ENCODE measurements at regions not wholly inside any gene's neighbourhood (a gene's known extent, or its start where the extent isn't known, plus 50 kb on each side); places are given as distances from the start of the nearest gene placed in this dataset.

DNA sequence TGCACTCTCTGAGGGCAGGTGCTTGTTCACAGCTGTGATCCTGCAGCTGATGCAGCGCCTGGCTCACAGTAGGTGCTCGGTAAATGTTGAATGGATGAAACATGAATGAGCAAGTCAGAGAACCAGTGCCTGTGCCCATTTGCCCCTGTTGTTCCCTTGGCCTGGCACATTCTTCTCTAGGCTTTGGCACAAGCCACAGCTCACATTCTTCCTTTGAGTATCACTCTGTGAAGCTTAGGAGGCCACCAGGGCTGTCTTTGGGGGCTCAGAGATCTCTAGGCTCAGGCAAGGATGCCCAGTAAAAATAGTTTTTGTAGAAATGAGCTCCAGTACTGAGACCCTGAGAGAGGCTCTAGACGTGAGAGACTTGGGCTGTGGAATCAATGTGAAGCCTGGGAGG, 144.6 kb upstream of the NAV2 start:
- Mint-ChIP-seq H3K36me3 (ENCODE audit: low read depth) (no peaks in the 10 kb centered on the region), H3K4me1 (no peaks in the 10 kb centered on the region), H3K27ac (no peak overlapping the region), H3K9me3 (ENCODE audit: low read depth) (no peaks in the 10 kb centered on the region), H3K27me3 (peaks cover 12% of the 10 kb centered on the region), H3K4me3 (no peak overlapping the region)
- POLR2A ChIA-PET, result no interaction called here
- ATAC-seq (no peak), DNase-seq (no peak)
- intact Hi-C loops (cut with DNase I, micrococcal nuclease), result no loop called here
- CTCF ChIA-PET, result no interaction called here

DNA sequence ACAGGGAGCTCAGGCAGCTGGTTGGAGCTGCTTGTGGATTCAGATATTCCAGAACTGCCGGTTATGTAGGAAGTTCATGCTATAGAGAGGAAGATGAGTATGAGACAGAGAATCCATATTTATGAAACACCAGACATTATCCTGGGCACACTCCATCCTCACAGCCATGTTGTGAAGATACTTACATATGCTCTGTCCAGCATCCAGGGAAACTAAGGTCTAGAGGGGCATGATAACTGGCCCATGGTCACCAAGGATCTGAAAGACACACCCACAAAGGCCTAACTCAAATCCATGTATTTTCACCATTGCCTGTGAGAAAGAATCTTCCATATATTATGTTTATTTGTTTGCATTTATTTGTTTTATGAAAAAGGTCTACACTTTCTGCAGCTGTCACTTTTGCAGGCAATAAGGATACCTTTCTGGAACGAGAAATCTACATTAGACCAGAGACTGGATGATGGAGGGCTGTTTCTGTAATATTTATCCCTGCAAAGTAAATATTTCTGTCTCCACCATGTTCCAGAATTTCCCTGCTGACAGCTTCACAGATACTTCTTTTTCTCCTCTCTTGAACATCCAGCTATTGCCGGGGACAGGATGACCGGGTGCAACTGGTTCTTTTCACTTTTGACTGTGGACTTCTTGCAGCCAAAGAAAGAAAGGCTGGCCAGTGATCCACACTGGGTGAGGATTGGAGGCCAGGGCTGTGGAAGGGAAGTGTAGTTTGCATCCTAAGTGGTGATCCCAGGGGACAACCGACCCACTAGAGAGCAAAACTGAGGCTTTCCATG, 145.9 kb upstream of the NAV2 start:
- Mint-ChIP-seq H3K27me3 (peaks cover 12% of the 10 kb centered on the region), H3K9me3 (ENCODE audit: low read depth) (no peaks in the 10 kb centered on the region), H3K27ac (no peak overlapping the region), H3K36me3 (ENCODE audit: low read depth) (no peaks in the 10 kb centered on the region), H3K4me3 (no peak overlapping the region), H3K4me1 (no peaks in the 10 kb centered on the region)
- DNase-seq (no peak), ATAC-seq (no peak)
- POLR2A ChIA-PET, result no interaction called here
- CTCF ChIA-PET, result interaction anchor here (1.1 to 5.2 kb wide), 5 partner anchors 8 to 496 kb away, joined by 3 to 46 read pairs (median 3); no protein-coding TSS in a partner anchor
- intact Hi-C loops (cut with DNase I, micrococcal nuclease), result no loop called here

DNA sequence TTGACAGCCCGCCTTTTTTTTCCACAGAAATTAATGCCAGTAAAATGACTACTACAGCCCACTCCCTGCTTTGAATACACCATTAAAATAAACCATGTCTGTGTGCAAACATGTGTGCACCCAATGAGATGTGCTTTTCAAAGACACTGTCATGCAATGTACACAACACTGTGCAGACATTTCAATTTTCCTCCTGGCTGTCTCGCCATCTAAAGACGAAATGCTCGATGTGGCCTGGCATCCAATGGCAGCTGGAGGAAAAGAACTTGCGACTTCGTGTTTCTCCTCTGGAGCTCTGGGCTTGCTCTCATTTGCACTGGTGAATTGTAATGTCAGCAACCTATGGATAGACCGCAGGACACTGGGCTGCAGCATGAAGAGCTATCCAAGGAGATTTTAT, 147.0 kb upstream of the NAV2 start:
- ChIA-PET CTCF (interaction anchor here (0.6 to 5.2 kb wide), 8 partner anchors 9 to 505 kb away, joined by 3 to 46 read pairs (median 3); partner anchors contain the start of gene MRGPRX2), POLR2A (no interaction called here)
- Mint-ChIP-seq H3K4me3 (no peak overlapping the region), H3K9me3 (ENCODE audit: low read depth) (no peaks in the 10 kb centered on the region), H3K36me3 (ENCODE audit: low read depth) (no peaks in the 10 kb centered on the region), H3K27ac (no peak overlapping the region), H3K27me3 (peaks cover 12% of the 10 kb centered on the region), H3K4me1 (no peaks in the 10 kb centered on the region)
- intact Hi-C loops (cut with DNase I, micrococcal nuclease), result no loop called here
- no peak for ATAC-seq
- DNase-seq, result no peak

GRCh38 chr11:19562156-19562555, 150.5 kb upstream of the NAV2 start:
- Mint-ChIP-seq H3K4me1 (peaks cover 2% of the 10 kb centered on the region), H3K9me3 (ENCODE audit: low read depth) (no peaks in the 10 kb centered on the region), H3K4me3 (no peak overlapping the region), H3K27me3 (peaks cover 13% of the 10 kb centered on the region), H3K27ac (no peak overlapping the region), H3K36me3 (ENCODE audit: low read depth) (no peaks in the 10 kb centered on the region)
- CTCF ChIA-PET, result interaction anchor here (0.6 to 5.2 kb wide), 5 partner anchors 9 to 510 kb away, joined by 3 to 46 read pairs (median 3); no protein-coding TSS in a partner anchor
- DNase-seq (no peak), ATAC-seq (no peak)
- intact Hi-C loops (cut with DNase I, micrococcal nuclease), result loop anchor here in 1 of 2 experiments (5.0 kb wide), 1 partner anchor 245 kb away; no protein-coding TSS in a partner anchor
- POLR2A ChIA-PET, result no interaction called here

DNA sequence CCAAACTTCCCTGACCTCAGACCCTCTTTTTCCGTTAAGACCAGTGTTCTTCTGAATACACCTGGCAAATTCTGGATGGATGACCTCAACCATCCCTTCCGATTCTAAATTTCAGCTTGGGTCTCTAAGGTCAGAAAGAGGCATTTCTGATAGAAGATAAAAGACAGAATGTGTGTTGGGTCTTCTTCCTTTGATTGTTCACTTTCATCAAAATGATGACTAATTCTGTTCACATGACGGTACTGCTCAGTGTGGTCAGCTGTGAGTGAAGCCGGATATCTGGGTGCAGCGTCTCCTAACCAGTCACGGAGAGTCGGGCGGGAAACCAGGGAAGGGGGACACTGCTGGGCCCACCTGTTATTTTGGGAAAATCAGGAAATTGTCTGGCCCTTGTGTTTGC, 151.6 kb upstream of the NAV2 start:
- intact Hi-C loops (cut with DNase I, micrococcal nuclease), result loop anchor here in 1 of 2 experiments (5.0 kb wide), 1 partner anchor 246 kb away; no protein-coding TSS in a partner anchor
- POLR2A ChIA-PET, result no interaction called here
- Mint-ChIP-seq H3K9me3 (ENCODE audit: low read depth) (no peaks in the 10 kb centered on the region), H3K27ac (no peak overlapping the region), H3K4me3 (no peak overlapping the region), H3K4me1 (peaks cover 2% of the 10 kb centered on the region), H3K27me3 (peaks cover 10% of the 10 kb centered on the region), H3K36me3 (ENCODE audit: low read depth) (no peaks in the 10 kb centered on the region)
- CTCF ChIA-PET, result interaction anchor here (0.9 to 8.1 kb wide), 6 partner anchors 11 to 490 kb away, joined by 3 to 48 read pairs (median 6); no protein-coding TSS in a partner anchor
- ATAC-seq (no peak), DNase-seq (no peak)

DNA sequence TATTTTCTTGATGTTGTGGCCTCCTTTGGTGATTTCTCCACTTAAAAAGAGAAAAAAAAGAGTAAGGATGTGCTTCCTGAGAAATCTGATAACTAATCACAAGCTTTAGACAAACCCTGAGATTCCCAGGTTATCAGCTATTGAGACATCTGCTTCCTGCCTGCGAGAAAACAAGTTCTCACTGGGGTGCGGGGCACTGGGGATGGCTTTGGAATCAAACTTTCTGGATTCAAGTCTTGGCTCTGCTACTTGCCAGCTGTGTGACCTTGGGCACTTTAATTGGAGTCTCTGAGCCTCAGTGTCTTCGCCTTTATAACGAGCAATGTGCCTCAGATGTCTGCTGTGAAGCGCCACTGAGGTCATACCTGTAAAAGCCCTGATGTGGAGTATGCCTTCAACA, 152.5 kb upstream of the NAV2 start:
- CTCF ChIA-PET, result interaction anchor here (0.6 to 8.1 kb wide), 10 partner anchors 9 to 489 kb away, joined by 3 to 48 read pairs (median 5); no protein-coding TSS in a partner anchor
- no peak for ATAC-seq

DNA sequence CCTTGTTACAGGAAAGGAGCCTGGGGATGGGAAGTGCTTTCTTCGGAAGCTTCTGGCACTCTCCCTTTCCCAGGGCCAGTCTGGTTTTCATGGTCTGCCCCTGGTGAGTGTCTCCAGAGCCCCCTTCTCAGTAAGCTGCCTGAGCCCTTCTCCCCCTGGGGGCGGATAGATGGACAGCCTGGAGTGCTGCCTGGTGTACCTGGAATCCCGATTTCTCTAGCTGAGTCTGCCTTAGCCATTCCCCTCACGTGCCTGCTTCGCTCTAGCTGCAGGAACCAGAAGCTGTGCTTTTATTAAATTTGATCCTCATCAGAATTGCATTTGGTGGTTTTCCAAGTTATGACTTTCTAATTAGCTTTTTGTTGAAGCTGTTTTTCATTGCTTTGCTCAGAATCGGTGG, 152.9 kb upstream of the NAV2 start:
- Mint-ChIP-seq H3K9me3 (ENCODE audit: low read depth) (no peaks in the 10 kb centered on the region), H3K4me3 (no peak overlapping the region), H3K36me3 (ENCODE audit: low read depth) (no peaks in the 10 kb centered on the region), H3K4me1 (peaks cover 2% of the 10 kb centered on the region), H3K27me3 (peaks cover 8% of the 10 kb centered on the region), H3K27ac (no peak overlapping the region)
- intact Hi-C loops (cut with DNase I, micrococcal nuclease), result loop anchor here in 1 of 2 experiments (5.0 kb wide), 1 partner anchor 248 kb away; no protein-coding TSS in a partner anchor
- CTCF ChIA-PET, result interaction anchor here (0.6 to 8.1 kb wide), 9 partner anchors 9 to 486 kb away, joined by 3 to 48 read pairs (median 4); no protein-coding TSS in a partner anchor
- DNase-seq (no peak), ATAC-seq (no peak)
- POLR2A ChIA-PET, result interaction anchor here (0.5 kb wide), 1 partner anchor 609 kb away, joined by 3 read pairs; no protein-coding TSS in a partner anchor

More for the DNA sequence above, 152.5 kb upstream of the NAV2 start:
- H3K27ac Mint-ChIP-seq, result no peak overlapping the region
- H3K4me1 Mint-ChIP-seq, result peaks cover 2% of the 10 kb centered on the region
- no peaks in the 10 kb centered on the region for H3K9me3 Mint-ChIP-seq (ENCODE audit: low read depth)
- peaks cover 9% of the 10 kb centered on the region for H3K27me3 Mint-ChIP-seq
- DNase-seq, result no peak
- H3K36me3 Mint-ChIP-seq (ENCODE audit: low read depth), result no peaks in the 10 kb centered on the region
- POLR2A ChIA-PET, result interaction anchor here (0.5 kb wide), 1 partner anchor 610 kb away, joined by 3 read pairs; no protein-coding TSS in a partner anchor
- intact Hi-C loops (cut with DNase I, micrococcal nuclease), result loop anchor here in 1 of 2 experiments (5.0 kb wide), 1 partner anchor 247 kb away; no protein-coding TSS in a partner anchor
- H3K4me3 Mint-ChIP-seq, result no peak overlapping the region

GRCh38 chr11:19558189-19558986, 154.2 kb upstream of the NAV2 start:
- intact Hi-C loops (cut with DNase I, micrococcal nuclease), result no loop called here
- no peak for DNase-seq
- ChIA-PET POLR2A (no interaction called here), CTCF (interaction anchor here (0.6 to 8.1 kb wide), 6 partner anchors 11 to 570 kb away, joined by 3 to 48 read pairs (median 4); no protein-coding TSS in a partner anchor)
- no peaks in the 10 kb centered on the region for H3K9me3 Mint-ChIP-seq (ENCODE audit: low read depth)
- H3K27ac Mint-ChIP-seq, result no peak overlapping the region
- H3K4me1 Mint-ChIP-seq, result peaks cover 2% of the 10 kb centered on the region
- H3K27me3 Mint-ChIP-seq, result peaks cover 8% of the 10 kb centered on the region
- no peaks in the 10 kb centered on the region for H3K36me3 Mint-ChIP-seq (ENCODE audit: low read depth)
- no peak for ATAC-seq
- no peak overlapping the region for H3K4me3 Mint-ChIP-seq

DNA sequence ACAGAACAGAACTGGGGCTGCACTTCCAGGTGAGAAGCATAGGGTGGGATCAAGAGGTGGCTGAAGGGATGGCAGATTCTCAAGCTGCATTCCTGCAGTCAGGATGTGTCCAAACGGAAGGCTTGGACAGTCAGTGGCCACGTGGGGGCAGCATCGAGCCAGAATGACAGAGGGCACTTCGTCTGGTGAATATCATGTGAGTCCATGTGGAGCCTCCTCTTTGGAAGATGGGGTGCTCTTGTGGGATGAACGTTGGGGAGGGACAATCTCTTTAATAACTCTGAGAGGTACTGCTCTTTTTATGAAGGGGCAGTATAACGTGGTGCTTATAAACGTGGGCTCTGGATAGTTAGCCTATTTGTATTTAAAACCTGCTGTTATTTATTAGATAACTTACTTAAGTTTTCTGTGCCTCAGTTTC, 154.9 kb upstream of the NAV2 start:
- ChIA-PET POLR2A (no interaction called here), CTCF (interaction anchor here (0.6 to 8.1 kb wide), 6 partner anchors 11 to 570 kb away, joined by 3 to 48 read pairs (median 3); no protein-coding TSS in a partner anchor)
- Mint-ChIP-seq H3K9me3 (ENCODE audit: low read depth) (no peaks in the 10 kb centered on the region), H3K27ac (no peak overlapping the region), H3K27me3 (peaks cover 8% of the 10 kb centered on the region), H3K4me1 (peaks cover 2% of the 10 kb centered on the region), H3K36me3 (ENCODE audit: low read depth) (no peaks in the 10 kb centered on the region), H3K4me3 (no peak overlapping the region)
- ATAC-seq (peak; percentile 57), DNase-seq (peak; percentile 86)
- intact Hi-C loops (cut with DNase I, micrococcal nuclease), result loop anchor here (1.0 to 2.0 kb wide), 3 partner anchors 185 to 346 kb away; no protein-coding TSS in a partner anchor

DNA sequence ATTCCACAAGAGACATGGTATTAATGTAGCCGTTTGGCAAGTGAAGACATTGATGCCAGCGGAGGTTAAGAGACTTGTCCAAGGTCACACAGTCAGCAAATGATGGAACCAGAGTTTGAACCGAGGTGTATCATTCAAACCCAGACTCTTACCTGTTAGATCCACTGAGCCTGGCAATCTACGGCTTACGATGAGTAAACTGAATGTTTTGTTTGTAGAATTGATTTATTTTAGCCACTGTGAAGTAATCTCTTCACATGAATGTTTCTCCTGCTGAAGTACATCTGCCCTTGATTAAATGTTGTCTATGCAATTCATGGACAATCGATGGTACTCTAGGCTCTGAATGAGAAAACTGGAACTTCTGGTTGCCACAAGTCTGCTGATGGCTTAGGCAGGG, 155.5 kb upstream of the NAV2 start:
- no peak for ATAC-seq
- H3K27me3 Mint-ChIP-seq, result peaks cover 12% of the 10 kb centered on the region
- peaks cover 2% of the 10 kb centered on the region for H3K4me1 Mint-ChIP-seq
- intact Hi-C loops (cut with DNase I, micrococcal nuclease), result loop anchor here (1.0 to 2.0 kb wide), 3 partner anchors 185 to 346 kb away; no protein-coding TSS in a partner anchor
- ChIA-PET POLR2A (no interaction called here), CTCF (interaction anchor here (0.8 to 8.1 kb wide), 4 partner anchors 14 to 487 kb away, joined by 3 to 48 read pairs (median 4); no protein-coding TSS in a partner anchor)
- no peak overlapping the region for H3K27ac Mint-ChIP-seq
- no peaks in the 10 kb centered on the region for H3K9me3 Mint-ChIP-seq (ENCODE audit: low read depth)
- H3K36me3 Mint-ChIP-seq (ENCODE audit: low read depth), result no peaks in the 10 kb centered on the region
- H3K4me3 Mint-ChIP-seq, result no peak overlapping the region
- DNase-seq, result no peak

DNA sequence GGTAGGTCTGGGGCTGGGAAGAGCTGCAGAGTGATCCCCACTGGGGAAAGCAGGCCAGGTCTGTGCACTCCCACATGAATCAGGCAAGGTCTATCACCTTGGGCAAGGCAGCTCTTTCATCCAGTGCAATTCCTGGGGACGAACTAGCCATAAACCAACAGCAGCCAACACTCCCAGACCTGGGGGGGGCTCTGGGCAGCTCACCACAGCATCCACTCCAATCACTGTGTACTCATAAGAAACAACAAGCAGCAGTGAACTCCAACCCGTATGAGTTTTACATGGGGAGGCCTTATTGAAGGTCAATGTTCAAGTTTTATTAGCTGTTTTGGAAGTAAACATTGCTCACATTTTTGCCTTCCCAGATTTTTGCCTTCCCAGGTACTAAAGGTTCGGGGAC, 157.4 kb upstream of the NAV2 start:
- POLR2A ChIA-PET, result no interaction called here

More for the DNA sequence above, 157.4 kb upstream of the NAV2 start:
- H3K36me3 Mint-ChIP-seq (ENCODE audit: low read depth), result no peaks in the 10 kb centered on the region
- ATAC-seq, result no peak
- no peak for DNase-seq
- intact Hi-C loops (cut with DNase I, micrococcal nuclease), result no loop called here
- peaks cover 11% of the 10 kb centered on the region for H3K27me3 Mint-ChIP-seq
- CTCF ChIA-PET, result interaction anchor here (0.7 to 8.1 kb wide), 10 partner anchors 8 to 485 kb away, joined by 3 to 48 read pairs (median 5); no protein-coding TSS in a partner anchor
- peaks cover 2% of the 10 kb centered on the region for H3K4me1 Mint-ChIP-seq
- no peaks in the 10 kb centered on the region for H3K9me3 Mint-ChIP-seq (ENCODE audit: low read depth)
- no peak overlapping the region for H3K27ac Mint-ChIP-seq
- H3K4me3 Mint-ChIP-seq, result no peak overlapping the region

All from activated CD4-positive, alpha-beta T cell treated with anti-CD3 and anti-CD28 coated beads for 36 hours (primary cell).